Stimulated activated memory B cell treated with anti-CD40 and anti-IgM and Interleukin-4, amounts not matched to agents 10 μg/mL and 1 μg/mL and 100 μg/mL, for 72 hours (primary cell): ENCODE measurements at regions not wholly inside any gene's neighbourhood (a gene's known extent, or its start where the extent isn't known, plus 50 kb on each side); places are given as distances from the start of the nearest gene placed in this dataset.

Experiments used
- ATAC-seq: fragments of 150-1000 bp; cut with Tn5 transposase; 2 replicates; pipeline ENCODE4 v1.10.0; 2021
- H3K27ac Mint-ChIP-seq: one replicate; pipeline ENCODE4 v1.8.0; 2022; ENCODE audit warnings: mild to moderate bottlenecking, mixed read lengths
- H3K27me3 Mint-ChIP-seq: one replicate; pipeline ENCODE4 v1.8.0; 2022; ENCODE audit warnings: mixed read lengths
- H3K36me3 Mint-ChIP-seq: one replicate; pipeline ENCODE4 v1.8.0; 2022; ENCODE audit warnings: mixed read lengths
- H3K4me1 Mint-ChIP-seq: one replicate; pipeline ENCODE4 v1.8.0; 2022; ENCODE audit warnings: mixed read lengths
- H3K4me3 Mint-ChIP-seq: one replicate; pipeline ENCODE4 v1.8.0; 2022; ENCODE audit warnings: mild to moderate bottlenecking, moderate library complexity, mixed read lengths
- H3K9me3 Mint-ChIP-seq: one replicate; pipeline ENCODE4 v1.8.0; 2022; ENCODE audit warnings: mixed read lengths

GRCh38 chr12:27192118-27192802 is 51.8 kb upstream of the STK38L start:
- H3K27ac Mint-ChIP-seq = no peak overlapping the region
- H3K4me1 Mint-ChIP-seq = no peaks in the 10 kb centered on the region

GRCh38 chr12:27193106-27193505 is 51.0 kb upstream of the STK38L start:
- Mint-ChIP-seq H3K4me1 (no peaks in the 10 kb centered on the region), H3K27me3 (no peaks in the 10 kb centered on the region), H3K27ac (no peak overlapping the region), H3K9me3 (no peaks in the 10 kb centered on the region), H3K36me3 (no peaks in the 10 kb centered on the region), H3K4me3 (no peak overlapping the region)
- no peak for ATAC-seq

More at GRCh38 chr12:27192118-27192802, 51.8 kb upstream of the STK38L start:
- no peaks in the 10 kb centered on the region for H3K27me3 Mint-ChIP-seq
- no peaks in the 10 kb centered on the region for H3K9me3 Mint-ChIP-seq
- no peaks in the 10 kb centered on the region for H3K36me3 Mint-ChIP-seq
- H3K4me3 Mint-ChIP-seq = no peak overlapping the region
- ATAC-seq = no peak

GRCh38 chr12:27193854-27194544 is 50.1 kb upstream of the STK38L start:
- Mint-ChIP-seq H3K4me3 (no peak overlapping the region), H3K36me3 (no peaks in the 10 kb centered on the region), H3K27ac (no peak overlapping the region), H3K27me3 (no peaks in the 10 kb centered on the region), H3K9me3 (no peaks in the 10 kb centered on the region), H3K4me1 (no peaks in the 10 kb centered on the region)
- no peak for ATAC-seq
